ENCODE measurements at regions not wholly inside any gene's neighbourhood (a gene's known extent, or its start where the extent isn't known, plus 50 kb on each side); places are given as distances from the start of the nearest gene placed in this dataset.

- Histone ChIP-seq H3K27ac (ENCODE audit: low read length) (no peak overlapping the region), H4K20me1 (ENCODE audit: insufficient read depth, low read length) (no peaks in the 10 kb centered on the region), H3K4me2 (ENCODE audit: insufficient read depth, low read length) (no peak overlapping the region), H3K4me1 (ENCODE audit: insufficient read depth, low read length) (no peaks in the 10 kb centered on the region), H3K27me3 (ENCODE audit: insufficient read depth, low read length, poor library complexity) (no peaks in the 10 kb centered on the region), H3K9ac (ENCODE audit: low read depth, low read length) (no peak overlapping the region), H2AFZ (ENCODE audit: low read depth, low read length) (no peak overlapping the region), H3K4me3 (ENCODE audit: low read depth in 1 of 2, low read length in 2 of 2) (no peak overlapping the region), H3K9me3 (ENCODE audit: insufficient read depth, low read length, severe bottlenecking) (no peaks in the 10 kb centered on the region), H3K36me3 (ENCODE audit: insufficient read depth, low read length) (no peaks in the 10 kb centered on the region), H3K79me2 (ENCODE audit: insufficient read depth, low read length) (no peaks in the 10 kb centered on the region)
- TF ChIP-seq EZH2 (IDR thresholded peaks at IDR 0.05; ENCODE audit: borderline replicate concordance, low read depth, low read length, severe bottlenecking), result no peak
- no peak for TF ChIP-seq CTCF (IDR thresholded peaks at IDR 0.05; ENCODE audit: borderline replicate concordance, extremely low read depth, low read length, poor library complexity, severe bottlenecking)
- no peak for DNase-seq
- ATAC-seq (ENCODE audit: insufficient read depth, low read depth), result no peak
These were observed 241.4 kb upstream of the CLNK start for GRCh38 chr4:10925996-10926395.

- H3K4me1 ChIP-seq (ENCODE audit: insufficient read depth, low read length), result no peaks in the 10 kb centered on the region
- no peaks in the 10 kb centered on the region for H3K9me3 ChIP-seq (ENCODE audit: insufficient read depth, low read length, severe bottlenecking)
- no peaks in the 10 kb centered on the region for H3K27me3 ChIP-seq (ENCODE audit: insufficient read depth, low read length, poor library complexity)
- H3K4me2 ChIP-seq (ENCODE audit: insufficient read depth, low read length), result no peak overlapping the region
- no peaks in the 10 kb centered on the region for H3K36me3 ChIP-seq (ENCODE audit: insufficient read depth, low read length)
- ATAC-seq (ENCODE audit: insufficient read depth, low read depth) (no peak), DNase-seq (no peak)
- no peak overlapping the region for H3K9ac ChIP-seq (ENCODE audit: low read depth, low read length)
- H2AFZ ChIP-seq (ENCODE audit: low read depth, low read length), result no peak overlapping the region
- no peaks in the 10 kb centered on the region for H4K20me1 ChIP-seq (ENCODE audit: insufficient read depth, low read length)
- no peak overlapping the region for H3K27ac ChIP-seq (ENCODE audit: low read length)
- TF ChIP-seq CTCF (IDR thresholded peaks at IDR 0.05; ENCODE audit: borderline replicate concordance, extremely low read depth, low read length, poor library complexity, severe bottlenecking) (no peak), EZH2 (IDR thresholded peaks at IDR 0.05; ENCODE audit: borderline replicate concordance, low read depth, low read length, severe bottlenecking) (no peak)
- no peak overlapping the region for H3K4me3 ChIP-seq (ENCODE audit: low read depth in 1 of 2, low read length in 2 of 2)
- no peaks in the 10 kb centered on the region for H3K79me2 ChIP-seq (ENCODE audit: insufficient read depth, low read length)
These were observed 239.7 kb upstream of the CLNK start for GRCh38 chr4:10924274-10924673.

DNA sequence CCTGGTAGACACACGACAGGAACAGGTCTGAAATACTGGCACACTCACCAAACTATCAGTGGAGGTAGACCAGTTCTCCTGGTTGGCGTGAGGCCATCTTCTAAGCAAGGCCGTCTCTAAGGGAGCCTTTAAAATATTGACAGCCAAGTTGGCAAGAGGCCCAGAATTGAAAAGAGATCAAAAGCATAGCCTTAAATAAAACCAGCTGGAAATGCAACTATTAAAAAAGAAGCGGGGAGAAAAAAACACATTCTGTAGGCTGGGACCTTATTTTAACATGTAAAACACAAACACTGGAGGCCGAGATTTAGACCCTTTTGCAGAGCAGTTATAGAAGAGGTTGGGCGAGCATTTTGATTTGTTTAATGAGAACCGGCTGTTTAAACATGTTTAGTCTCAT is 233.0 kb upstream of the CLNK start:
- Histone ChIP-seq H3K27ac (ENCODE audit: low read length) (no peak overlapping the region), H3K27me3 (ENCODE audit: insufficient read depth, low read length, poor library complexity) (no peaks in the 10 kb centered on the region), H3K4me2 (ENCODE audit: insufficient read depth, low read length) (no peak overlapping the region), H3K9ac (ENCODE audit: low read depth, low read length) (no peak overlapping the region), H3K36me3 (ENCODE audit: insufficient read depth, low read length) (no peaks in the 10 kb centered on the region), H3K9me3 (ENCODE audit: insufficient read depth, low read length, severe bottlenecking) (no peaks in the 10 kb centered on the region), H2AFZ (ENCODE audit: low read depth, low read length) (no peak overlapping the region), H3K4me3 (ENCODE audit: low read depth in 1 of 2, low read length in 2 of 2) (no peak overlapping the region), H3K4me1 (ENCODE audit: insufficient read depth, low read length) (no peaks in the 10 kb centered on the region), H4K20me1 (ENCODE audit: insufficient read depth, low read length) (no peaks in the 10 kb centered on the region), H3K79me2 (ENCODE audit: insufficient read depth, low read length) (no peaks in the 10 kb centered on the region)
- TF ChIP-seq EZH2 (IDR thresholded peaks at IDR 0.05; ENCODE audit: borderline replicate concordance, low read depth, low read length, severe bottlenecking), result no peak
- no peak for TF ChIP-seq CTCF (IDR thresholded peaks at IDR 0.05; ENCODE audit: borderline replicate concordance, extremely low read depth, low read length, poor library complexity, severe bottlenecking)
- ATAC-seq (ENCODE audit: insufficient read depth, low read depth) (no peak), DNase-seq (no peak)

- Histone ChIP-seq H2AFZ (ENCODE audit: low read depth, low read length) (no peak overlapping the region), H3K4me2 (ENCODE audit: insufficient read depth, low read length) (no peak overlapping the region)
- TF ChIP-seq CTCF (IDR thresholded peaks at IDR 0.05; ENCODE audit: borderline replicate concordance, extremely low read depth, low read length, poor library complexity, severe bottlenecking) (no peak), EZH2 (IDR thresholded peaks at IDR 0.05; ENCODE audit: borderline replicate concordance, low read depth, low read length, severe bottlenecking) (no peak)
These were observed 213.5 kb upstream of the CLNK start for GRCh38 chr4:10898072-10898471.

More at GRCh38 chr4:10898072-10898471, 213.5 kb upstream of the CLNK start:
- no peaks in the 10 kb centered on the region for H3K9me3 ChIP-seq (ENCODE audit: insufficient read depth, low read length, severe bottlenecking)
- H3K9ac ChIP-seq (ENCODE audit: low read depth, low read length), result no peak overlapping the region
- no peak overlapping the region for H3K27ac ChIP-seq (ENCODE audit: low read length)
- no peaks in the 10 kb centered on the region for H4K20me1 ChIP-seq (ENCODE audit: insufficient read depth, low read length)
- no peak overlapping the region for H3K4me3 ChIP-seq (ENCODE audit: low read depth in 1 of 2, low read length in 2 of 2)
- no peaks in the 10 kb centered on the region for H3K27me3 ChIP-seq (ENCODE audit: insufficient read depth, low read length, poor library complexity)
- no peaks in the 10 kb centered on the region for H3K79me2 ChIP-seq (ENCODE audit: insufficient read depth, low read length)
- no peak for ATAC-seq (ENCODE audit: insufficient read depth, low read depth)
- H3K36me3 ChIP-seq (ENCODE audit: insufficient read depth, low read length), result no peaks in the 10 kb centered on the region
- no peak for DNase-seq
- H3K4me1 ChIP-seq (ENCODE audit: insufficient read depth, low read length), result no peaks in the 10 kb centered on the region

All from DND-41 (cell line).